AG09309 (cell line): ENCODE measurements at regions not wholly inside any gene's neighbourhood (a gene's known extent, or its start where the extent isn't known, plus 50 kb on each side); places are given as distances from the start of the nearest gene placed in this dataset.

Source experiments
- DNase-seq: peaks from one replicate; pipeline ENCODE4 v3.0.0-alpha.2; 2010; ENCODE audit warnings: low read depth
- H3K4me3 ChIP-seq: 2 replicates; pipeline ENCODE4 v1.5.1; 2011; ENCODE audit warnings: mild to moderate bottlenecking, low read depth, low read length, moderate library complexity; ENCODE audit not compliant: control insufficient read depth
- CTCF ChIP-seq: IDR thresholded peaks from 2 replicates; pipeline ENCODE4 v1.5.1; 2011; ENCODE audit warnings: mild to moderate bottlenecking, low read depth, low read length, inconsistent platforms; ENCODE audit not compliant: insufficient read depth, control insufficient read depth; ENCODE audit errors: missing control alignments

- no peak overlapping the region for H3K4me3 ChIP-seq
- no peak for TF ChIP-seq CTCF
- DNase-seq: no peak
Observed at GRCh38 chr4:63757929-63758328, 651.3 kb downstream of the TECRL start.

- TF ChIP-seq CTCF: no peak
- no peak for DNase-seq
- no peak overlapping the region for H3K4me3 ChIP-seq
Observed at GRCh38 chr4:63742882-63743281, 666.4 kb downstream of the TECRL start.

- H3K4me3 ChIP-seq: no peak overlapping the region
- no peak for TF ChIP-seq CTCF
- DNase-seq: no peak
Observed at GRCh38 chr4:63729519-63729918, 679.7 kb downstream of the TECRL start.

GRCh38 chr4:63728480-63729177 lies 680.6 kb downstream of the TECRL start:
- TF ChIP-seq CTCF: no peak
- H3K4me3 ChIP-seq: no peak overlapping the region
- no peak for DNase-seq

- DNase-seq: no peak
- TF ChIP-seq CTCF: no peak
- H3K4me3 ChIP-seq: no peak overlapping the region
Observed at GRCh38 chr4:63717384-63717783, 691.9 kb downstream of the TECRL start.

GRCh38 chr4:63708661-63709060 lies 700.6 kb downstream of the TECRL start:
- no peak overlapping the region for H3K4me3 ChIP-seq
- no peak for DNase-seq
- no peak for TF ChIP-seq CTCF

GRCh38 chr4:63700569-63700968 lies 708.7 kb downstream of the TECRL start:
- DNase-seq: no peak
- H3K4me3 ChIP-seq: no peak overlapping the region
- no peak for TF ChIP-seq CTCF
